SKM-1 treated with dmso at 0.1 percent for 144 hours (cell line): ENCODE measurements at regions not wholly inside any gene's neighbourhood (a gene's known extent, or its start where the extent isn't known, plus 50 kb on each side); places are given as distances from the start of the nearest gene placed in this dataset.

ENCODE experiments used
- DNase-seq: peaks from one replicate; lab custom pipeline; 2025; ENCODE audit not compliant: unreplicated experiment; lab: John Stamatoyannopoulos, UW

DNA sequence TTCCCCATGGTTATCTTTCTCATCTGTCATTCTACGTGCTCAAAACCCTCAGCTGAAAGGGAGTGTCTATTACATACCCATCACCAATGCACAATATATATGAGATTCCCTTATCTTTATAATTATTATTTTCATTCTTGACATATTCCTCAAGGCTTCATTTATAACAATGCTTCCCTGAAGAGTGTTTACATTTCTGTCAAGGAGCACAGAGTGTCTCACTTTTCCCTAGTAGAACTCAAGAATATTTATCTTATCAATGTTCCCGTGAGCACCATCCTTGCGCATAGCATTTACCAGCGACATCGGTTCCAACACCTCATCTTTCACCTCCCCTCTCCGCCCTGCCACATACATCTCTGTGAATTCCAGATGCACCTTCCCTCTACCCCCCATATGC is 250.6 kb downstream of the PLA2G4A start:
- DNase-seq, result no peak

DNA sequence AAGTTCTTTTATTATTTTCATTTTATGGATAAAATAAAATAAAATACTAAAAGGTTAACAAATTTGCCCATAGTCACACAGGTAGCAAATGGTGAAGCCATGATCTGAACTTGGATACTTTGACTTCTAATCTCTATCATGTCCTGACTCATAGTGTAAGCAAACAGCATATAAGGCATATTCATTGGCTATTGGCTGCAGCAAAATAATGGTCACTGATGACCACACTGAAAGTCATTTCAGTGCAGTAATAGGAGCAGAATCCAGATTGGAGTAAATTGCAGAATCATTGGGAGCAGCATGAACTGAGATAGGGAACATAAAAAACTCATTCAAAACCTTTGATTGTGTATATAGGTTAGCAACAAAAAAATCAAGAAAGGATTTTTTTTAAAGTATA is 262.9 kb downstream of the PLA2G4A start:
- DNase-seq, result no peak

DNA sequence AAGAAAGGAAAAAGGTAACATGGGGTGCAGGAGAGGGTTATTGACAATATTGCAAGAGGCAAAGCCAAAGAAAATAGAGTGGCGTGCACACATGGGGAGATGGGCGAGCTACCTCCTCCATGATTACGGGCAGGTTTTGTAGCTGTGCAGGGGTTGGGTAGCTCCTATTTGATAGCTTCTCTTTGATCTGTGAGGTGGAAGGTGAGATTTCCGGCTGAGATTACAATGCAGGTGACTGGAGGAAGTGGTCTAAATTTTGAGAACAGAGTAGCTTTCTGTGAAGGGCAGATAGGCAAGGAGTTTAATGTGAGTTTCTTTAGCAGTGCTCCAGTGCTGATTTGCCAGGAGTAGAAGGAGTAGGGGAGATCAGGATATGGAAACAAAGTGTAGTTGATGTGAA is 263.4 kb downstream of the PLA2G4A start:
- no peak for DNase-seq

DNA sequence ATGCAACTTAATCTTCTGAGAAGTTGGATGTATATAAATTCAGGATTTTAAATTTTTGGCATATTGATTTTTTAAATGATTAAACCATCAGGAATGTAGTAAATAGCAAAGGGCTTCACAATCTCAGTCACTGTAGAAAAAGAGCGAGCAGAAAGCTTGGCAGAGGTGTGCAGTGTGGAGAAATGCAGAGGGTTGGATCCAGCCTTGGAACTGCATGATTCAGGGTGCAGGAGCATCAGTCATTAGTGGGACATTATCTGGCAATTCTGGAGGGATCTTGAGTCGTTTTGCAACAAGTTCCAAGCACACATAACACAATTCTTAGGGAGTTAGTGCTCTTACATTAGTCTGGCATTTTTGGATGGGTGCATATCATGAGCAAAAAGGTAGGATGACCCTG is 267.9 kb downstream of the PLA2G4A start:
- no peak for DNase-seq

DNA sequence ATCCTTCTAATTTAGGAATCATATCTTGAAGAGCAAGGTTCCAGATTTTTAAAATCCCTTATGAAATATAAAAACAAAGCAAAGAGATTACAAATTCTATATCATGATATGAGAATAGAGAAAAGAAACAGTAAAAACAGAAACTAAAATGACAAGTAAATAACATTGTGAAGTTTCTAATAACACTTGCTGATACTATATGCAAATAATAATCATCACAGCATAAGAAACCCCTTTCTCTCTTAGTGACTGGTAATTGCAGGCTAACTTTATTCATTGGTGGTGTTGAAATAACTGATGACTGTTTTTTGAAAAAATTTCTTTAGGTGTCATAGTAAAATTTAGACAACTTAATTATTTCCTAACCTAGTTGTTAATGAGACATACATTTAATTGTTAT is 281.6 kb downstream of the PLA2G4A start:
- DNase-seq, result no peak

DNA sequence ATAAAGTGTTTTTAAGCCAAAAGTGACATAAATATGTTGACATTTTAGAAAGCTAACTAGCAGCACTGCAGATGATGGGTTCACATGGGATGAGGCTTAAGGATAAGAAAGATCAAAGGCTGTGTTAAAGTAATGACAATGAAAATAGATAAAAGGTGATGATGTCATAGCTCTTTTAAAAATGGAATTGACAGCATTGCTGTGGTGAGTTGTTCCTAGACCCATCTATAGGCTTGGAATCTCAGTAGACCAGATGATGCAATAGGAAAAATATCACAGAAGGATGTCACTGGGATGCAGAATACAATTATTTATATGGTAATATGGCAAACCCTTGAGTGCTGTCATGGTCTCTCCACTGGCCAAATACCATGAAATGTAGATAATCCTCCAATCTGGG is 286.0 kb downstream of the PLA2G4A start:
- no peak for DNase-seq

DNA sequence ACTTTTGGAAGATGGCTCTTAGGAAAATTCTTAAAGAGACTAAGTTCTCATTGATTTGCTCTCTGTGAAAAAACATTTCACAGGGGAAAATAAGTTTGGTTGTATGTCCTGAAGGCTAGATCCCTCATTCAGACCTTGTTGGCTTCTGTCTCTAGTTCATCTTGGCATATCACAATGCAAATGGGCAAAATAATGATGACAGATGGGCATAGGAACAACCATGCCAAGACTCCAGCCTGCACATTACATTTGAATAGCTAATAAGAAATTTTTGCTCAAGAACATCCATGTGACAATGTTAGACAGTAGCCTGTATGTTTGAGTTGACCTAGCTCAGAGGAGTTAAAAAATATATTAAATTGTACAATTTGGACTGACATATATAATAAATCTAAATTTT is 292.9 kb downstream of the PLA2G4A start:
- no peak for DNase-seq

DNA sequence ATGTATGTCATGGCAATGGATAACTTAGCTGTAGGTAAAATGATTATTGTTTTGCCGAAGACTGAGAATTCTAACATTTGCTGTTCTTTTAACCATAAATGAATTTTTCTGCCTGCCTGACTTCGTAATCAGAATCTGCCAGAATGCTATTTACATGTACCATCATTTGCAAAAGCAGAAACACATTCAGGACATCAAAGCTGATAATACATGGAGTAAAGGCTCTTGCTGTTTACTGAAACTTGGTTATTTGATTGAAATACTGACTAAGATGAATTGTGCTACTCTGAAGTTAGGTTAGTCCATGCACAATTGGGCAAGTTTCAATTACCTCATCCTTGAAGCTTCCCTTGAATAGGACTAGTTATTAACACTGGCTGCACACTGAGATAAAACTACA is 293.8 kb downstream of the PLA2G4A start:
- DNase-seq, result no peak

DNA sequence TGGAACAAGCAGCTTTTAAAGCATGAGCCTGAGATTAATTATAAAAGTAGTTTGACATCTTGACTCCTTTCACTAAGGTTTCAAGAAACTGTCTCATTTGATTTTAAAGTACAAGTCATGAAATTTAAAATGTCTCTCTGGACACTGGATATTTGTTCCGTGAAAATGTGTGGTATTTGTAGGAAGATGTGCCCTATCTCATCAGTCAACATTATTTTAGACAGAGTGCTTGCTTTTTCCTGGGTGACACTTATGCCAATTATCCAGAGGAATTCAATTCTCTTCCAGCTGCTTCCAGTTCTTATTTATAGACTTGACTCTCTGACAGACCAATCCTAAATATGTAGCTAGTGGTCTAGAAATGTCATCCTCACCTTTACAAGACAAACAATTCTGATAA is 300.4 kb downstream of the PLA2G4A start:
- DNase-seq, result no peak

DNA sequence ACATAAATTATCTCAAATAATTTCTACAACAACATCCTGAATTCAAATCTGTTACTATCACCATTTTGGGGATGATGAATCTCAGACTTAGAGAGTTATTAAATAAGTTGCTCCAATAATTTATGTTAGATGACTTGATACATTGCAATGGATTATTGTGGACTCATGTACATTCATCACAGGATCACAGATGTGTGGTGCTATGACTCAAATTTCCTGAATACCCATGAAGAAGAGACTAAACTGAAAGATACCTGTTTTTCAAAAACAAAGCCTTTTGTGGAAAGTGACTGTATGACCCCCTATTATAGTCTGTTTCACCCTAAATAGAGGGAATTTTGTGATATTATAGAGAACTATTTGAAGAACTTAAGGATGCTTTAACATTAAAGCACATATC is 315.0 kb downstream of the PLA2G4A start:
- no peak for DNase-seq

DNA sequence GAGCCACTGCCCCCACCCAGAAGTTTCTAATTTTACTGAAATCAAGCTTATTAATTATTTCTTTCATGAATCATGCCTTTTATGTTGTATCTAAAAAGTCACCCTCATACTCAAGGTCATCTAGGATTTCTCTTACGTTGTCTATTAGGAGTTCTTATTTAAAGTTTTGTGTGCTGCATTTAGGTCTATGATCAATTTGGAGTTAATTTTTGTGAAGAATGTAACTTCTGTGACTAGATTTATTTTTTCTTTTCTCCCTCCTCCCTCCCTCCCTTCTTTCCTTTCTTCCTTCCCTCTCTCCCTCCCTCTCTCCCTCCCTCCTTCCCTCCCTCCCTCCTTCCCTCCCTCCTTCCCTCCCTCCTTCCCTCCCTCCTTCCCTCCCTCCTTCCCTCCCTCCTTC is 317.6 kb downstream of the PLA2G4A start:
- no peak for DNase-seq

DNA sequence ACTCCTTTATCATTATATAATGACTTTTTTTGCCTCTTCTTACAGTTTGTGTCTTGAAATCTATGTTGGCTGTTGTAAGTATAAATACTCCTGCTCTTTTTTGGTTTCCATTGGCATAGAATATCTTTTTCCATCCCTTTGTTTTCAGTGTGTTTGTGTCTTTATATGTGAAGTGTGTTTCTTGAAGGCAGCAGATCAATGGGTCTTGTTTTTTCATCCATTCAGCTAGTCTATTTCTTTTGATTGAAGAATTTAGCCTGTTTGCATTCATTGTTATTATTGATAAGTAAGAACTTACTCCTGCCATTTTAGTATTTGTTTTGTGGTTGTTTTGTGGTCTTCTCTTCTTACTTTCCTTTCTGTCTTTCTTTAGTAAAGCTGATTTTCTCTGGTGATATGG is 322.8 kb downstream of the PLA2G4A start:
- DNase-seq, result no peak

DNA sequence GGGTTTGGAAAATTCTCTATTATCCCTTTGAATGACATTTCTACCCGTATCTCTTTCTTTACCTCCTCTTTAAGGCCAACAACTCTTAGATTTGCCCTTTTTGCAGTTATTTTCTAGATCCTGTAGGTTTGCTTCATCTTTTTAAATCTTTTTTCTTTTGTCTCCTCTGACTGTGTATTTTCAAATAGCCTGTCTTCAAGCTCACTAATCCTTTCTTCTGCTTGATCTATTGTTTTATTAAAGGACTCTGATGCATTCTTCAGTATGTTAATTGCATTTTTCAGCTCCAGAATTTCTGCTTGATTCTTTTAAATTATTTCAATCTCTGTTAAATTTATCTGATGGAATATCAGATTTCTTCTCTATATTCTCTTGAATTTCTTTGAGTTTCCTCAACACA is 324.3 kb downstream of the PLA2G4A start:
- no peak for DNase-seq

DNA sequence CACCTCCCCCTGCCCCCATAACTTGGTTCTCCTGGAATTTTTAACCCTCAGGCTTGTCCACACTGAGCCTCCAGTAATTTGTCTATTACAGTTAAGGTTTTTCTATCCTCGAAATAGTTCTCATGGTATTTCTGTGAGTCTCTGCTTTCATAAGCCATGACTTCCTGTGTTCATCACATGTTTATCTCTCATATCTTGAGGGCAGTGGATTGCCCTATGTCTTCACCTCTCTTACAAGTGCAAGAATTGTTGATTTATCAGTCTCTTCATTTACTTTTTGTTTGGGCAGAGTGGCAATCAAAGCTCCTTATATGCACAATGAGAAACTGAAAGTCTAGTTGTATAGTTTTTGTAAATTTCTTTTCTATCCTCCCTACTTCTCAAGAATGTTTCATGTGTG is 328.4 kb downstream of the PLA2G4A start:
- DNase-seq, result no peak

DNA sequence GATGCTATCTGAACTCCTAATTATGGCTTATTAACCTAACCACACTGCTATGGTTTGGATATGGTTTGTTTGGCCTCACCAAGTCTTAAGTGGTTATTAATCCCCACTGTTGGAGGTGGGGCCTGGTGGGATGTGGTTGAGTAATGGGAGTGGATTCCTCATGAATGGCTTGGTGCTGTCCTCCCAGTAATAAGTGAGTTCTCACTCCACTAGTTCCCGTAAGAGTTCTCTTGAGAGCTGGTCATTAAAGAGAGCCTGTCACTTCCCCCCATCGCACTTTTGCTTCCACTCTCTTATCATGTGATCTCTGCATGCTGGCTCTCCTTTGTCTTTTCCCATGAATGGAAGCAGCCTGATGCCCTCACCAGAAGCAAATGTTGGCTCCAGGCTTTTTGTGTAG is 328.8 kb downstream of the PLA2G4A start:
- no peak for DNase-seq

DNA sequence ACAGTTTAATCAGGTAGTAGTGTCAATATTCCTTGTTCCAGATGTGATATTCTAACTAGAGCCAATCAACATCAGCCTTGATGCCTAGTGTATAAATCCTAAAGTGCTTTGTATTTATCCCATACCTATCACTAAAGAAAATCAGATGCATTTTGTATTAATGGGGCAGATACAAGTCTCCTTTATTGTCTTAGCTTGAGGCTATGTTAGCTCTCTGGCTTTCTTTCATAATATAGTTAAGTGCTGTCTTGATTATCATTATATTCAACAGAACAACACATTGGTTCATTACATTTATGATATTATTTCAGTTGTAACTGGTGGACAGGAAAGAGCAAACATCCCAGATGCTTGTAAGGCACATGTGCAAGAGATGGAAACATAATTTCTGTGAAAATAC is 338.8 kb downstream of the PLA2G4A start:
- DNase-seq, result no peak

DNA sequence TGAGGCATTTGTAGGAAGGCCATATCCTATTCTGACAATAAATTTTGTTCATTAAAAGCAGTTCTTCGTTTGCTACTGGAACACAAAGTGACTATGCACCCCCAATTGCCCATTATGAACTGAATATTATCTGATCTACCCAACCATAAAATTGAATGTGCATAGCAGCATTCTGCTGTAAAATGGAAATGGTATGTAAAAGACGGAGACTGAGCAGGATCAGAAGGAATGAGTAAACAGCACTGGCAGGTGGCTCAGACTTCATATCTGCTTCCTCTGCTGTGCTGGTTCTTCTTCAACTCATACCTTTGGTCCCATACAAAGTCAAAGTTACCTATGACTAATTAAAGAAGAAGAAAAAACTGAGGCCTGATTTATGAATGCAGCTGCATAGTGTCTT is 339.5 kb downstream of the PLA2G4A start:
- no peak for DNase-seq

DNA sequence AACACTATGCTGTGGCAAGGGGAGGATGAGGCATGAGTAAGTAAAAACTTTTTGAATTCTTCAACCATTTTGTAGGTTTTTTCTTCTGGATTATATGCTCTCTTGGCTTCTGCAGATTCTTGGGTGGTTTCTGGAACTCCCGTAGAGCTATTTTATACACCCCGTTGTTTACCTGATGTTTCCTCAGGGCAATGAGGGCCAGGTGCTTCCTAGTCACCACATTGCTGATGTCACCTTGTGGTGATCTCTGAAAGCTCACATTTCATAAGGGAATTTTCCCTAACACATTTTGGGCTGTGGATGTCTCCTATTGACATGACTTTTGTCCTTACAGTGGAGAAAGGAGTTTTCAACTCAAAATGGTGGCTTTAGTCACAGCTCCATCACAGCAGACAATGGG is 356.6 kb downstream of the PLA2G4A start:
- no peak for DNase-seq

DNA sequence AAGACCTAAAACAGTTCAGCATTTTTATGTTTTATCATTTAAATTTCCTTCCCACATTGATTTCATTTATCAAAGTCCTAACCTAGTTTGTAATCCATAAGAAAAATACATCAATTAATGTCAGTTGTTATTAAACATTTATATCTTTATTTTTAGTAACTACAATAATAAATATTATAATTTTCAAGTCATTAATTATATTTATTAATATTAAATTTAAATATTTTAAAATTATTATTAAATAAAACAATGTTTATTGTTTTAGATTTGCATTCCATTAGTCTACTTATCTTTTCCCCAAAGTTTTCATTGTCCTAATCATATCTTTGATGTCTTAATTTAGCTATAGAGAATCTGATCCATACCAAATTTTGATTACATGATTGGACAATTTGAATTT is 368.9 kb downstream of the PLA2G4A start:
- DNase-seq, result no peak

DNA sequence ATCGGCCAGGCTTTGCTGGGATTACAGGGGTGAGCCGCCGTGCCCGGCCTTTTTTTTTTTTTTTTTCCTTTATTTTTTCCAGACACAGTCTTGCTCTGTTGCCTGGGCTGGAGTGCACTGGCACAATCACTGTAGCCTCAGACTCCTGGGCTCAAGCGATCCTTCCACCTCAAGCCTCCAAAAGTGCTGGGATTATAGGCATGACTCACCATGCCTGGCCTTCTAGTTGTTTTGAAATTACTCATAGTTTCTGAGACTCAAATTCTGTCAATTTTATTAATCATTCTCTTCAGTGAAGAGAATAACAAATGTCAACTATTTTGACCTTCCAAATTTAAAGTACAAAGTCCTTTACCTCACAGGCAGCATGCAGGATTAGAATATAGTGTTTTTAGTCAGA is 374.5 kb downstream of the PLA2G4A start:
- DNase-seq, result no peak

DNA sequence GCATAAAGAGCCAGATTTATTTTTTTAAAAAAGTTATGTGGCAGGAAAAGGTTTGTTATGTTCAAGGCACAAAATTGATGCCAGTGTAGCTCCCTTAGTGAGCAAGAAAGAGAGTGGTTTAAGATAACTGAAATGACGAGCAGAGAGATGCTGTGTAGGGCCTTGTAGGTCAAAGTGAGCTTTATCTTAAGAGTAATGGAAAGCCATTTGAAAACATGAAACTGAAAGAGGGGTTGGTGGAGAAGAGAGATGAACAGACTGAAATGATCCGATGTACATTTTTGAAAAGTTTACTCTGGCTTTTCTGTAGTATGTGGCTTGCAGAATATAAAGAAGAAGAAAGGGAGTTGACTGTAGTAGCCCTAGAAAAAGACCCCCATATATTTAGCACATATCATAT is 383.6 kb downstream of the PLA2G4A start:
- DNase-seq, result no peak

DNA sequence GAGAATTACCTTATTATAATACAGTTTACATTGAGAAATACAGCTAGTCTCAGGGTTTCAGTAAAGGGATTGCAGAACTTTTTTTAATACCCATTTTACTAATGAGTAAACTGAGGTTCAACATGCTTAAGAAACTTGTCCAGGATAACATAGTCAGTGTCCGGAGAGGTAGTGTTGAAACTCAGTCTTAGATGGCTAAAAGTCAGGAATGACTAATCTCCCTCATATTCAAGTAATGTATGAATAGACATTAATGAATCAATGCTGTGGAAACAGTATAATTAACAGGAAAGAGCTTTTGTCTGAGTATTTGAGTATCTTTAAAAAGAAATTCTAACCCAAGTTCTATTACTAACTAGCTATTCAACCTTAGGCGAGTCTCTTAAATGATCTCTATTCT is 397.6 kb downstream of the PLA2G4A start:
- DNase-seq, result no peak

DNA sequence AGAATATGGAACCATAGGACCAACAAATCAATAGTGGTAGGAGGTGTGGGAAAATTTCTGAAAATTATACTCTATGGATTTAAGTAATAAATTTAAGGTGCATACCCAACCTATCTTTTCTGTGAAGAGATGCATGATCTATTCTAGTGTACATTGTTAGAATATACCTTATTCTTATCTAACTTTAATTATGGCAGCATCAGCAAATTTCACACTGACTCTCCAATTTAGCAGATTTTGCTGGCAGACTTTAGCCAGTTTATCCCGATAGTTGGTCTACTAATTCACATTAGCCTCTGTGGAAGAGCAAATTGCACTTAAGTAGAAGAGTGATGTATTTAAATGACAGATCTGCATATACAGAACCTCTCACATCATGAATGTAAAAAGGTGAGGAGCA is 400.0 kb downstream of the PLA2G4A start:
- no peak for DNase-seq

DNA sequence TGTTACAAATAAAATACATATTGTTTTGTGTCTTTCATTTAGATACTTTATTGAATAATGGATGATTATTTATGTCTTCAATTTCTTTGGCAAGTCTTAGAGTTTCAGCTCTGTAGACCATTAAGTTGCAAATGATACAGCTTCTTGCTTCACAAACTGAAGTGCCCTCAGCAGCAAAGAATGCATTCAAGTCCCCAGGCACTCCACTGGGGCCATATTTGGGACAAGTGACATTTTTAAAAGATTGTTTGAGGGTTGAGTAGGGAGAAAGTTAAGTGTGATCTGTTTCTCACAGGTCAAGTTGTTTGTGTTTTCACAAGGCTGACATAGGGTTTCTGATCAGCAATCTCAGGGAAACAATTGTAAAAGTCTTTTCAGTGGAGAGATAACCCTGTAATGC is 400.7 kb downstream of the PLA2G4A start:
- DNase-seq, result no peak
